ENCODE measurements at regions not wholly inside any gene's neighbourhood (a gene's known extent, or its start where the extent isn't known, plus 50 kb on each side); places are given as distances from the start of the nearest gene placed in this dataset.
"Not testable (repeated sequence)": the region's sequence is repeated elsewhere in the genome, so short reads cannot be mapped to it uniquely, and the experiment has no call there.

DNA sequence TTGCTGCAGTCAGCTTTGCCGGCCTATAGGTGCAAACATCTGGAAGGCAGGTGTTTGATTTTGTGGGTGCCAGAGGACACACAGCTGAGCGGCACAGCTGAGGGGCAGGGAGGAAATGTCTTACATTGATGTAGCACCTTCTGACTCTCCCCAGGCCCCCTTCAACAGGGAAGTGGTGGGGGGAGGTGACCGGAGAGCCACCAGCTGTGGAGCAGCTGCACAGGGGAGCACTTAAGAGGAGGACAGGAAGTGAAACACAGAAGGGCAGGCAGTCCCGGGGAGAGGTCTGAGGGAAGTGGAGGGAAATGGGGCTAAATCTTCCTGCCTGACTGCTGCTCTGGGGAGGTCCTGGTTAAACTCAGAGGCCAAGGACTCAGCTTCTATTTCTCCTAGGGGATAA, 409.1 kb downstream of the TNS1 start:
- DNase-seq (ENCODE audit: low read depth in 2 of 2), result no peak

- no peak for DNase-seq (ENCODE audit: low read depth in 2 of 2)
Measured at GRCh38 chr2:217588266-217588665, 414.5 kb downstream of the TNS1 start.

DNA sequence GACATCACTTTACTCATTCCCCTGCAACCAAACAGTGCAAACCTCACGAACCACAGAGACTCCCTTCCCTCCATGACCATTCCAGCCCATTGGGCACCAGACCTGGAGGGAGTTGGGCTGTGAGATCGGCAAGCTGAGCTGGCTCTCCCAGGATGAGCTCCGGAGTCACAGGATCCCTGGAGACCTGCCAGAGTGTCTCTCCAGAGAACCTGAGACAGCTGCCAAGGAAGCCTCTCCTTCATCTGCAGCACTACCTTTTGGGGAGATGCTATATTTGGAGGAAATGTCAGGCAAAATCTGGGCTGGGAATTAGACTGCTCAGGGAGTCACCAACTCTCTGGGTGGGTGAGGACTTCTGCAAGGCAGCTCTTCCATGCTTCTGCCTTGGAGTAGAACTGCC, 417.4 kb downstream of the TNS1 start:
- DNase-seq (ENCODE audit: low read depth in 2 of 2), result no peak

- DNase-seq (ENCODE audit: low read depth in 2 of 2), result not testable (repeated sequence)
Measured at GRCh38 chr2:217580407-217580806, 422.4 kb downstream of the TNS1 start.

- DNase-seq (ENCODE audit: low read depth in 2 of 2), result peak in 1 of 2 experiments; percentile 29
Measured at GRCh38 chr2:217573571-217573970, 429.2 kb downstream of the TNS1 start.

DNA sequence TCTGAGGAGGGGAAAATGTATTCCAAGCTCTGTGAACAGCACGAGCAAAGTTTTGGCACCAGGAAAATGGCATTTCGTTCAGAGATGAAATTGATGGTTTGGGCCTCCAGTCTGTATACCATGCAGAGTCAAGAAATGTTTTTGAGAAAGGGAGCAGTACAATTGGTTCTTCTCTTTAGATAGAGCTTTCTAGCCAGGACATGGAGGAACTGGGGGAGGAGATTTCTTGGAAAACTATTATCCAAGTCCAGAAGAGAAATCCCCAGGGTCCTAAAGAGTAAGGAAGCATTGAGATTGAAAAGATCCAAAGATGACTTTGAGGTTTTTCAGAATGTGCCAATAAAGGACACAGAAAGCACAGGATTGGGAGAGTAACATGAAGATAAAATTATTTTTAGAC, 432.4 kb downstream of the TNS1 start:
- DNase-seq (ENCODE audit: low read depth in 2 of 2), result no peak

- DNase-seq (ENCODE audit: low read depth in 2 of 2), result peak; percentile 81 to 88
Measured at GRCh38 chr2:217568289-217568971, 434.4 kb downstream of the TNS1 start.

- no peak for DNase-seq (ENCODE audit: low read depth in 2 of 2)
Measured at GRCh38 chr2:217563565-217563964, 439.2 kb downstream of the TNS1 start.

GRCh38 chr2:217562871-217563480, 439.8 kb downstream of the TNS1 start:
- no peak for DNase-seq (ENCODE audit: low read depth in 2 of 2)

DNA sequence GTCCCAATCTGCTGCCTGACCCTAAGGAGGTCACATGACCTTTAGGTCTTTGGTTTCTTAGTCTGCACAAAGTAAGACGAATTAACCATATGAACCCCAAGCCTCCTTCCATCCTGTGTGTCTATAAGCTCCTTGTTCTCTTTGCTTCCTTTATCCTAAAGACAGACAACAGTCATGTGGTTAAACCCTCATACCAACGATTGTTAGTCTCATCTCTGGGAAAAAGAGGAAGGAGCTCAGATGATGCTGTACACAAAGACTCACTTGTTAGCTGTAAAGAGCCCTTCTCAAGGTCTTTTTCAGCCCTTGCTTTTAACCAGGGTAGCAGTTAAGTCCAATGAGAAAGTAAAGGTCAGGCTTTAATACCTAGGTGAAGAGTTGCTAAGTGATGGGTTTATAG, 443.7 kb downstream of the TNS1 start:
- DNase-seq (ENCODE audit: low read depth in 2 of 2), result no peak

DNA sequence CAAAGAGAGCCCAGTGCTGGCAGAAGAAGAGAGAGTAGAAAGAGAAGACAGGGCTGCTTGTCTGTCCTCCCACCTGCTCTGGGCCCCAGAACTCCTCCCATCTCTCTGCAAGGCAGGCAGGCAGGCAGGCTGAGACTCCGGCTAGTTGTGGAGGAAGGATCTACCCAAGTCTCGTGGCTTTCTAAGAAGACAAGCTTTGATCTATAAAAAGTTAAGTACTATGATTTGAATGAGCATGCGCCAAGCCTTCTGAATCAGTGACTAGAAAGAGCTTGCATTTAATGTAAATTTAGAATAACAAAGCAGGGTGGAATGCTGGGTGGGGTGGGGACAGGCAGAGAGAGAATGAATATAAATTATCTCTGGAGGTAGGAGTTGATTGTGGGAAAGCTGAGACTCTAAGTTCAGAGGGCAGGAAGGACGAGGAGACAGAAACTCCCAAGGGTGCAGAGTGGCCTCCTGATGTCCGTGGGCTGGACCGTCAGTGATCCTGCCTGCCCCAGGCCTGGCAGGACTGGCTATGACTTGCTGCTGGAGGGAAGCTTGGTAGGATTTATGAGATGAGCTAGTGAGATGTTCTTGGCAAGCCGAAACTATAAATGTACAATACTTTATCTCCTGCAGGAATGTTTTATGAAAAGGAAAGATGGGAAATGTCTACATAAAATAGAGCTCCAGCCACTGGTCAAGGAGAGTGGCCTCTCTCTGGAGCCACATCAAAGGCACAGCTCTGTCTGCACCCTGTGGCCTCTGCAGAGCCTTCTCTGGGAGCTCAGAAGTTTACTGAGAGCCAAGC, 447.5 kb downstream of the TNS1 start:
- no peak for DNase-seq (ENCODE audit: low read depth in 2 of 2)

- DNase-seq (ENCODE audit: low read depth in 2 of 2), result no peak
Measured at GRCh38 chr2:217553679-217554078, 449.1 kb downstream of the TNS1 start.

GRCh38 chr2:217553202-217553601, 449.6 kb downstream of the TNS1 start:
- no peak for DNase-seq (ENCODE audit: low read depth in 2 of 2)

GRCh38 chr2:217552081-217552480, 450.7 kb downstream of the TNS1 start:
- DNase-seq (ENCODE audit: low read depth in 2 of 2), result no peak

DNA sequence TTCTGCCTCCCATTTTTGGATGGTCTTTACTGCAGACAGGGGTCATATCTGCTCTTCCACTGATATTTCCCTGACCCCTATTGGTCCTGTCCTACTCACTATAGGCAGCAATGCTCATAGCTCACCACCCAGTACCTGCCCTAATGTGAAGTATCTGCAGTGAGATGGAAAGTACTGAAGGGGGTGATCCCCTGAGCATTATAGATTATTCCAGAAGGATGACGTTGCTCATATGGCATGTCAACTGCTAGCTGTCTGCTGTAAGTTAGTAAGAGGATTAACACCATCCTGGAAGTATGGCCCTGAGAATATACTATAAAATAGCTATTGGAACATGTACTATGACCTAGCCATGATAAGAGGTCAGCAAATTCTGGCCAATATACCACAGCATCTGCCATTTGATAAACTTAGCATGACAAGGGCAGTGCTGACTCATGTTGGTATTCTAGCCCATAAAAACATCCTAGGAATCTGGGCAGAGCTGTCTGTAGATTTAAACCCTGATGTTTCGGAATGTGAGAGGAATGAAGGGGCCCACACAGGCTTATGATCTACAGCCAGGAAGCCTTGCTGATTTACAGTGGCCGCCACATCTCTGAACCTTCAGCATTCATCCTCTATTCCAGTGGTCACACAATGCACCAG, 451.4 kb downstream of the TNS1 start:
- DNase-seq (ENCODE audit: low read depth in 2 of 2), result peak; percentile 53 to 59

DNA sequence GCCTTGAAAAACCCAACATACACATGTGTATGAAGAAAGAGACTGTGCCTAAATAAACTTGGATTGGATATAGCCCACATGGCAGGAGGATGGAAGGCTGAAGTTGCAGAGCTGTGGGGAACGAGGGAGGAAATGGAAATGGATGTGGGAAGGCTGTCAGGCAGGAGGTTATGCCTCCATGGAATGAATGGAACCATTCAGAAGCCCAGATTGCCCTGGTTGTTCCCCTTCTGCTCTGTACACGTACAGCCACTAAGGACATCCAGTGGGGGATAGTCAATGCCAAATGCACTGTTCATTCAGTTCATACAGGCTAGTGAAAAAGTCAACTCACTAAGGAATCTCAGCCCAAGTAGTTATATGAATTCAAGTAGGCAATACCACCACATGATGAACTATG, 463.7 kb downstream of the TNS1 start:
- DNase-seq (ENCODE audit: low read depth in 2 of 2), result no peak

GRCh38 chr2:217538719-217539118, 464.1 kb downstream of the TNS1 start:
- DNase-seq (ENCODE audit: low read depth in 2 of 2), result no peak

DNA sequence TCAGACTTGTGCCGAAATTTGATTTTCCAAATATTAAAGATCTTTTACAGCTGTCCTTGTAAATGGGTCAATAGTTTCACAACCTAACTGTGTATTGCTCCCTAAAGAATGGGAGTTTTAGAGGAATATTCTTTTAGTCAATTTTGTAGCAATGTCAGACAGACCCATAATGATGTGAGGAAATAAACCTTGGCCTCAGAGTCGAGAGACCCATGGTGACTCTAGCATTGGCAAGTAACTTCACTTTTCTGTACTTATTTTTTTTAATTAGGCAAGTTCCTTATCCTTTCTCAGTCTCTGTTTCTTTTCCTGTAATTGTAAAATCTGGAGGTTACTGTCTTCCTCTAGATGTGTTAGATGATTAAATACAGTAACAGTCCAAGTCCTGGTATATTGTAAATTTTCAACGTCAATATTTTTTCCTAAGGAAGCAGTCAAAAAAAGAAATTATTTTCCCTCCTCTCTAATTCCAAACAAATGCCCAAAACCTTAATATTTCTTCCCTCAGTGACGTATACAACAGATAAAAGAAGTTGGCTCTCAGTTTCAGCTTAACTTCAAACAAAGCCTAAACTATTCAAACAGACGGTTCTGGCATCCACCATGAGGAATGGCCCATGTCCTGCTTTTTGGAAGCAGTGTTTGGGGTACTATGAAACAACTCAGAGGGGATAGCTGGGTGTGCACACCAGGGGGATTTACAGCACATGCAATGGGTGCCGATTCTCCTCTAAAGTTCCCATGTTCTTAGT, 466.7 kb downstream of the TNS1 start:
- no peak for DNase-seq (ENCODE audit: low read depth in 2 of 2)

GRCh38 chr2:217530392-217531090, 472.3 kb downstream of the TNS1 start:
- DNase-seq (ENCODE audit: low read depth in 2 of 2), result no peak

- no peak for DNase-seq (ENCODE audit: low read depth in 2 of 2)
Measured at GRCh38 chr2:217529271-217529670, 473.5 kb downstream of the TNS1 start.

- DNase-seq (ENCODE audit: low read depth in 2 of 2), result peak; percentile 70 to 71
Measured at GRCh38 chr2:217527590-217528202, 475.1 kb downstream of the TNS1 start.

All from fibroblast of skin of left biceps (primary cell).